ENCODE measurements at regions not wholly inside any gene's neighbourhood (a gene's known extent, or its start where the extent isn't known, plus 50 kb on each side); places are given as distances from the start of the nearest gene placed in this dataset.
"Not testable (repeated sequence)": the region's sequence is repeated elsewhere in the genome, so short reads cannot be mapped to it uniquely, and the experiment has no call there.

DNA sequence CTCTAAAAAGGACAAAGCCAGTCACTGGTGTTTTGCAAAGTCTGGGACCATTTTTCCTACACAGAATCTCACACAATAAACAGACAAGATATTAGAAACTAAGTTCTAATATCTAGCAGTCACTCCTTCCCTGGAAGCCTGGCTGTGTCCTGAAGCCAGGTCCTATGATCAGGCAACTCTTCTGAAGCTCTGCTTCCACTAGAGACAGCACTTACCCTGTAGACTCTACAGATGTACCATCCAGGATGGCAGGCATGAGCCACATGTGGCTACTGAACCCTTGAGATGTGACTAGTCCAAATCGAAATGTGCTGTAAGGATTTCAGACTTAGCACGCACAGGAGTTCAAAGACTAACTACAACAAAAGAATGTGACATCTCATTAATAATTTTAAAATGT, 110.3 kb upstream of the NBPF9 start:
- H3K27ac ChIP-seq; DNase-seq; H3K36me3 ChIP-seq; H3K4me3 ChIP-seq; intact Hi-C loops (cut with DNase I); H3K27me3 ChIP-seq (ENCODE audit: low read depth); H3K4me1 ChIP-seq; H3K9me3 ChIP-seq; ATAC-seq: not testable (repeated sequence)

GRCh38 chr1:149218080-149218988, 115.0 kb upstream of the NBPF9 start:
- H3K27me3 ChIP-seq (ENCODE audit: low read depth); H3K4me3 ChIP-seq; intact Hi-C loops (cut with DNase I); H3K27ac ChIP-seq; H3K36me3 ChIP-seq; H3K9me3 ChIP-seq; H3K4me1 ChIP-seq: not testable (repeated sequence)
- ATAC-seq (peak; percentile 84 to 86), DNase-seq (peak; percentile 28)

DNA sequence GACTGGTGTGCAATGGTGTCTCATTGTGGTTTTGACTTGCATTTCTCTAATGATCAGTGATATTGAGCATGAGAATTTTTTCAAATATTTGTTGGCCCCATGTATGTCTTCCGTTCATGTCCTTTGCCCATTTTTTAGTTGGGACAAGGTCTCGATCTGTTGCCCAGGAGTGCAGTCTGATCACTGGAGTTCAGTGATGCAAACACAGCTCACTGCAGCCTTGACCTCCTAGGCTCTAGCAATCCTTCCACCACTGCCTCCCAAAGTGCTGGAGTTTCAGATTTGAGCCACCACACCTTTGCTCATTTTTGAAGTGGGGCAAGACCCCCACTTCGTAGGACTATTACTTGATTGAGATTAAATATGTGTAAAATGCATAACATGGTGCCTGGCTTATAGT, 116.2 kb upstream of the NBPF9 start:
- intact Hi-C loops (cut with DNase I); H3K4me3 ChIP-seq; DNase-seq; H3K9me3 ChIP-seq; H3K4me1 ChIP-seq; H3K27ac ChIP-seq; H3K27me3 ChIP-seq (ENCODE audit: low read depth); ATAC-seq; H3K36me3 ChIP-seq: not testable (repeated sequence)

DNA sequence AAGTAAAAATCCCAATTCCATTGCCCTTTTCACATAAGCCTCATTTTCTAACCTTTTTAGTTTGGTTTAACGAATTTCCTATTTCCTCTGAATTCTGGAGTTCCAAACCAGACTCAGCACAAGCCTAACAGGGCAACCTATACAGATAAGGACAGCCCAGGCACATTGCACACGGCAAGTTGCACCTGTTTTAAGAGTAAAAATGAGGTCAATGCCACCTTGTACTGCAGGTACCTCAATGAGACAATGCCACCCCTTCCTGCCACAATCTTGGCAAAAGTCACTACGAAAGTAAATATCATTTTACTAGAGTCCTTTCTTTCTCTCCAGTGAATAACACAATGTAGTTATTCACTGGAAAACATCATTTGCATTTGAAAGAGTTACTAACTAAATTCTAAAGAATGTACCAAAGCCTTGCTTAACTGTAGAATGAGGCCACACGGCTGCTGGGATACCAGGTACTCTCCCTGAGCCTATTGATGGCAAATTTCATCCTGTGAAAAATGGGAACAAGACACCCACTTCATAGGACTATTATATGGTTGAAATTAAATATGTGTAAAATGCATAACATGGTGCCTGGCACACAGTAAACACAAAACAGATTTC, 117.2 kb upstream of the NBPF9 start:
- DNase-seq; intact Hi-C loops (cut with DNase I); H3K36me3 ChIP-seq; H3K9me3 ChIP-seq; H3K27me3 ChIP-seq (ENCODE audit: low read depth); H3K27ac ChIP-seq; ATAC-seq; H3K4me3 ChIP-seq; H3K4me1 ChIP-seq: not testable (repeated sequence)

DNA sequence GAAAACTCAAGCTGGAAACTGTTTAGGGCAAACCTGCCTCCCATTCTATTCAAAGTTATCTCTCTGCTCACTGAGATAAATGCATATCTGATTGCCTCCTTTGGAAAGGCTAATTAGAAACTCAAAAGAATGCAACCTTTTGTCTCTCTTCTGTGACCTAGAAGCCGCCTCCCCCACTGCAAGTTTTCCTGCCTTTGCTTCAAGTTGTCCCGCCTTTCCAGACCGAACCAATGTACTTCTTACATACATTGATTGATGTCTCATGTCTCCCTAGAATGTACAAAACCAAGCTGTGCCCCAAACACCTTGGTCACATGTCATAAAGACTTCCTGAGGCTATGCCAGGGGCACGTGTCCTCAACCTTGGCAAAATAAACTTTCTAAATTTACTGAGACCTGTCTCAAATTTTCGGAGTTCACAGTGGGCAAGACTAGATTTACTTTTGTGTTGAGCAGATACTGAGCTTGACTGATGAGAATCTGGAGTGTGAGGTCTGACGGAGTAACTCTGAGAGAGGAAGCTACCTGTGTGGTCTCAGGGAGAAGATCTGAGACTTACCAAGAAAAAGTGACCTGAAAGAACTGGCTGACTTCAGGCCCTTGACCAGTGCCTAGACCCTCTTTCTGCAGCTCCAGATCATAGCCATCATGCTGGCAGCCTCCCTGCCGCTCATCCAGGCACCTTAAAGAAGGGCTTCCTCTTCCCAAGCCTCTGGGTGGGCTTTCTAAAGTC, 124.7 kb upstream of the NBPF9 start:
- H3K4me3 ChIP-seq; H3K27ac ChIP-seq; H3K4me1 ChIP-seq; DNase-seq; ATAC-seq; intact Hi-C loops (cut with DNase I); H3K27me3 ChIP-seq (ENCODE audit: low read depth); H3K36me3 ChIP-seq; H3K9me3 ChIP-seq: not testable (repeated sequence)

DNA sequence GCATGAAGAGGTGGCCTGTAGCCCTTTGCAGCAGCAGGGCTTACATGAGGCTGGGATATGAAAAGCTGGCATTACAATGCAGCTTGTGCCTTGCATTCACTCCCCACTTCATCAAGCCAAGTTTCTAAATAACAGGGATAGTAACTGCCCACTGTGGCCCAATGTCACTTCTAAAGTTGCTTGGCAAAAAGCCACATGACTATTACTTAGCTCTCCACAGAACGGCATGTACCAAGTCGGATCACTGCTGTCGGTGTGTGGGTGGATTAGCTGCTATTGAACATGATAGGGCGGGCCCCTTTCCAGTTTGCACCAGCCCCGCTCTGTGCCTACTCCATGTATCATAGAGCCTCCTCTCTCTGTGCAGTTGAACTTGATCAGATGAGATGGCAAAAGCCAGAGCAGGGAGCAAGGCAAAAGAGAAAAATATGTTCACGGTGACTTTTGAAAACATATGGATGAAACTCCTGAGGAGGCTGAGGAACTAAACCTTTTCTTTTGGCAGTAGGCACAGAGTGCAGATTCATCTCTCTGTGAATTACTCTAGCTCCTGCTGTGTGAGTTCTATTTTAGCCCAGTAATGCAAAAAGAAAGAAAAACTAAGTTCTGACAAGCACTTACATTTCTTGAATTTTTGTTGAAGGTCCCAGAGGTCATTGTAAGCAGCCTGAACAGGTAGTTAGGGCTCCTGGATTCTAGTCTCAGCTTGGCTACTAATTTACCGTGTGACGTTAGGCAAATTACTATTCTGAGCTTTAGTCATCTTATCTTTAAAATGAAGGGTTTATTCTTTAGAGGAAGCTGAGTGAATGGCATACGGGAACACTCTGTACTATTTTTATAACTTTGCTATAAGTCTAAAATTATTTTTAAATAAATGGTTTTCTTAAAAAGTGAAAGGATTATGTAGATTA, 125.6 kb upstream of the NBPF9 start:
- H3K27me3 ChIP-seq (ENCODE audit: low read depth); H3K4me3 ChIP-seq; intact Hi-C loops (cut with DNase I); DNase-seq; H3K9me3 ChIP-seq; H3K36me3 ChIP-seq; H3K27ac ChIP-seq; H3K4me1 ChIP-seq: not testable (repeated sequence)
- peak; percentile 99 to 100 for ATAC-seq

- not testable (repeated sequence) for H3K27ac ChIP-seq, DNase-seq
These were observed 126.5 kb upstream of the NBPF9 start for GRCh38 chr1:149229813-149230212.

GRCh38 chr1:149234926-149235914, 131.9 kb upstream of the NBPF9 start:
- H3K4me3 ChIP-seq; H3K27me3 ChIP-seq (ENCODE audit: low read depth); DNase-seq; H3K4me1 ChIP-seq; H3K9me3 ChIP-seq; intact Hi-C loops (cut with DNase I); H3K27ac ChIP-seq; H3K36me3 ChIP-seq: not testable (repeated sequence)
- ATAC-seq, result peak; percentile 78 to 86

More at GRCh38 chr1:149229813-149230212, 126.5 kb upstream of the NBPF9 start:
- H3K27me3 ChIP-seq (ENCODE audit: low read depth); H3K9me3 ChIP-seq; H3K36me3 ChIP-seq; intact Hi-C loops (cut with DNase I); H3K4me1 ChIP-seq; H3K4me3 ChIP-seq: not testable (repeated sequence)
- ATAC-seq, result peak; percentile 79 to 89

GRCh38 chr1:149237515-149237914, 134.2 kb upstream of the NBPF9 start:
- intact Hi-C loops (cut with DNase I); H3K4me3 ChIP-seq; H3K36me3 ChIP-seq; H3K27ac ChIP-seq; DNase-seq; H3K9me3 ChIP-seq; ATAC-seq; H3K4me1 ChIP-seq; H3K27me3 ChIP-seq (ENCODE audit: low read depth): not testable (repeated sequence)

DNA sequence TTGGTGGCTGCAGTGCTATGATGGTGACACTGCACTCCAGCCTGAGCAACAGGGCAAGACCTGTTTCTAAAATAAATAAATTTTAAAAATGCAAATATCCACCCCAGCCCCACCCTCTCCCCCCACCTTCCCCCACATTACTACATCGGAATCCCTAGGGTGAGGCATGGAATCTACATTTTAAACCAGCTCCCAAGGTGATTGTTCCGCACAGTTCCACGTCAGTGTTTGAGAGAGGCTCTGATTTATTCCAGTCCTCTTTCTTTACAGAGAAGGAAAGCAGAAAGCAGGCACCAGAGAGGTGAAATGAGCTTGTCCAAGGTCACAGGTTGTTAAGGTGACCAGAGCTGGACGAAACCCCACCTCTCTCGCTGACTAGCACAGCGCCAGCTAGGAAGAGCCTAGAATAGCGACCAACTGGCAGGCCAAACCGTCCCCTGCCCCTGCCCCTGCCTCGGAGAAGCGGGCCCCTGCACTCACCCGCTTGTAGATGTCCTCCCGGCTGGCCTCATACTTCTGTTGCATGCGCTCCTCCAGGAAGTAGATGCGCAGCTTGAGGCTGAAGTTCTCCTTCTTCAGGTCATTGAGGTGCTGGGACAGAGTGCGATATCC, 136.7 kb upstream of the NBPF9 start:
- H3K9me3 ChIP-seq; DNase-seq; intact Hi-C loops (cut with DNase I); H3K27ac ChIP-seq; H3K4me3 ChIP-seq; H3K36me3 ChIP-seq; H3K27me3 ChIP-seq (ENCODE audit: low read depth); H3K4me1 ChIP-seq: not testable (repeated sequence)
- ATAC-seq, result peak; percentile 78 to 79

DNA sequence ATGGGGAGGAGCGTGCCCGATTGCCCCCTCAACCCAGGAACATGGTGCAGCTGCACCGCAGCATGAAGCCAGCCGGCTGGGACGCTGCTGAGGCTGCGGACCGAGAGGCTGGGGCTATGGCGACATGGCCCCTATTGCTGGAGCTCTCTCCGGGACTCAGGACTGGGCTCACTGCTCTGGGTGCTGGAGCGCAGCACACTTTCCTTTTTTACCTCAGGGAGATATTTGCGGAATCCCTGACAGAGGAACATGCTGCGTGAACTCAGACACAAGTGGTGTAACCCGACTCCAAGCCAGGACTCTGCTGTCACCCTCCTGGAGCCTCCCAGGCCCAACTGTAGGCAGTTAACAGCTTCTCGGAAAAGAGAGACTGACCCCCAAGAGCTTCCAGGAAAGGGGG, 137.2 kb upstream of the NBPF9 start:
- H3K4me1 ChIP-seq; H3K27ac ChIP-seq; DNase-seq; H3K4me3 ChIP-seq; H3K36me3 ChIP-seq; H3K27me3 ChIP-seq (ENCODE audit: low read depth); intact Hi-C loops (cut with DNase I); H3K9me3 ChIP-seq: not testable (repeated sequence)
- peak in 1 of 2 donors; percentile 10 for ATAC-seq

- H3K27me3 ChIP-seq (ENCODE audit: low read depth); H3K27ac ChIP-seq; H3K9me3 ChIP-seq; DNase-seq; intact Hi-C loops (cut with DNase I); ATAC-seq; H3K36me3 ChIP-seq; H3K4me3 ChIP-seq; H3K4me1 ChIP-seq: not testable (repeated sequence)
These were observed 137.9 kb upstream of the NBPF9 start for GRCh38 chr1:149241272-149241671.
